ENCODE measurements at regions not wholly inside any gene's neighbourhood (a gene's known extent, or its start where the extent isn't known, plus 50 kb on each side); places are given as distances from the start of the nearest gene placed in this dataset.

GRCh38 chr12:23029185-23029584 lies 404.2 kb downstream of the ETNK1 start:
- no peaks in the 10 kb centered on the region for H3K27me3 ChIP-seq (ENCODE audit: control insufficient read depth, insufficient read depth, low read length)
- no peaks in the 10 kb centered on the region for H3K9me3 ChIP-seq (ENCODE audit: control insufficient read depth, low read depth, low read length)
- H3K4me1 ChIP-seq (ENCODE audit: control insufficient read depth, low read depth, low read length): peaks cover 28% of the 10 kb centered on the region
- H3K36me3 ChIP-seq (ENCODE audit: control insufficient read depth, low read depth, low read length): no peaks in the 10 kb centered on the region
- no peak overlapping the region for H3K27ac ChIP-seq (ENCODE audit: low read length)
- no peak overlapping the region for H3K9ac ChIP-seq (ENCODE audit: low read length)
- no peak overlapping the region for H3K4me3 ChIP-seq (ENCODE audit: low read length)

GRCh38 chr12:23039834-23040233 lies 414.9 kb downstream of the ETNK1 start:
- H3K36me3 ChIP-seq (ENCODE audit: control insufficient read depth, low read depth, low read length): no peaks in the 10 kb centered on the region
- no peaks in the 10 kb centered on the region for H3K9me3 ChIP-seq (ENCODE audit: control insufficient read depth, low read depth, low read length)
- H3K9ac ChIP-seq (ENCODE audit: low read length): no peak overlapping the region
- H3K27me3 ChIP-seq (ENCODE audit: control insufficient read depth, insufficient read depth, low read length): no peaks in the 10 kb centered on the region
- no peak overlapping the region for H3K27ac ChIP-seq (ENCODE audit: low read length)
- H3K4me3 ChIP-seq (ENCODE audit: low read length): no peak overlapping the region
- H3K4me1 ChIP-seq (ENCODE audit: control insufficient read depth, low read depth, low read length): peaks cover 3% of the 10 kb centered on the region

- Histone ChIP-seq H3K36me3 (ENCODE audit: control insufficient read depth, low read depth, low read length) (no peaks in the 10 kb centered on the region), H3K9me3 (ENCODE audit: control insufficient read depth, low read depth, low read length) (no peaks in the 10 kb centered on the region), H3K4me1 (ENCODE audit: control insufficient read depth, low read depth, low read length) (peaks cover 3% of the 10 kb centered on the region), H3K9ac (ENCODE audit: low read length) (no peak overlapping the region), H3K27ac (ENCODE audit: low read length) (no peak overlapping the region), H3K4me3 (ENCODE audit: low read length) (no peak overlapping the region), H3K27me3 (ENCODE audit: control insufficient read depth, insufficient read depth, low read length) (no peaks in the 10 kb centered on the region)
These were observed 416.8 kb downstream of the ETNK1 start for GRCh38 chr12:23041774-23042173.

GRCh38 chr12:23043646-23044045 lies 418.7 kb downstream of the ETNK1 start:
- no peak overlapping the region for H3K27ac ChIP-seq (ENCODE audit: low read length)
- no peaks in the 10 kb centered on the region for H3K9me3 ChIP-seq (ENCODE audit: control insufficient read depth, low read depth, low read length)
- no peaks in the 10 kb centered on the region for H3K36me3 ChIP-seq (ENCODE audit: control insufficient read depth, low read depth, low read length)
- no peak overlapping the region for H3K4me3 ChIP-seq (ENCODE audit: low read length)
- H3K4me1 ChIP-seq (ENCODE audit: control insufficient read depth, low read depth, low read length): peaks cover 3% of the 10 kb centered on the region
- no peak overlapping the region for H3K9ac ChIP-seq (ENCODE audit: low read length)
- H3K27me3 ChIP-seq (ENCODE audit: control insufficient read depth, insufficient read depth, low read length): no peaks in the 10 kb centered on the region

GRCh38 chr12:23049180-23049579 lies 424.2 kb downstream of the ETNK1 start:
- no peaks in the 10 kb centered on the region for H3K27me3 ChIP-seq (ENCODE audit: control insufficient read depth, insufficient read depth, low read length)
- no peaks in the 10 kb centered on the region for H3K4me1 ChIP-seq (ENCODE audit: control insufficient read depth, low read depth, low read length)
- no peaks in the 10 kb centered on the region for H3K36me3 ChIP-seq (ENCODE audit: control insufficient read depth, low read depth, low read length)
- H3K9ac ChIP-seq (ENCODE audit: low read length): no peak overlapping the region
- no peaks in the 10 kb centered on the region for H3K9me3 ChIP-seq (ENCODE audit: control insufficient read depth, low read depth, low read length)
- H3K27ac ChIP-seq (ENCODE audit: low read length): no peak overlapping the region
- no peak overlapping the region for H3K4me3 ChIP-seq (ENCODE audit: low read length)

DNA sequence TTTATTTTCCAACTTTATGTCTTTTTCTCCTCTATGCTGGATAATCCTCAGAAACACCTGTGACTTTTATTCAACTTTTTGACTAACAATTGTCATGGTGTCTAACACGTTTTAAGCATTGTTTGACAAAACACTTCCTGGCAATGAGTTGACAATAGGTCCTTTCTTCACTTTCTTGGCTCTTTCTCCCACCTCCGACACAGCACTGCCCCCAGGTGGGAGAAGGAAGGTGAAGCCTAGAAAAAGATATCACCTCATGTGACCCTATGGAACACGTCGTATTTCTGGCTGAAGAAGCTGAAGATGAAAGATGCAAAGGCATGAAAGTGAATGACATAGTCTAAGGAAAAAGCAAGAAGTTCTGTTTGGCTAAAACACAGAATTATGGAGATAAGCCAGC lies 430.0 kb downstream of the ETNK1 start:
- Histone ChIP-seq H3K36me3 (ENCODE audit: control insufficient read depth, low read depth, low read length) (no peaks in the 10 kb centered on the region), H3K27me3 (ENCODE audit: control insufficient read depth, insufficient read depth, low read length) (no peaks in the 10 kb centered on the region), H3K9ac (ENCODE audit: low read length) (no peak overlapping the region), H3K4me1 (ENCODE audit: control insufficient read depth, low read depth, low read length) (peaks cover 3% of the 10 kb centered on the region), H3K9me3 (ENCODE audit: control insufficient read depth, low read depth, low read length) (no peaks in the 10 kb centered on the region), H3K27ac (ENCODE audit: low read length) (no peak overlapping the region), H3K4me3 (ENCODE audit: low read length) (no peak overlapping the region)

GRCh38 chr12:23057571-23057970 lies 432.6 kb downstream of the ETNK1 start:
- no peaks in the 10 kb centered on the region for H3K36me3 ChIP-seq (ENCODE audit: control insufficient read depth, low read depth, low read length)
- H3K27me3 ChIP-seq (ENCODE audit: control insufficient read depth, insufficient read depth, low read length): no peaks in the 10 kb centered on the region
- H3K9ac ChIP-seq (ENCODE audit: low read length): no peak overlapping the region
- H3K27ac ChIP-seq (ENCODE audit: low read length): no peak overlapping the region
- peaks cover 3% of the 10 kb centered on the region for H3K4me1 ChIP-seq (ENCODE audit: control insufficient read depth, low read depth, low read length)
- no peaks in the 10 kb centered on the region for H3K9me3 ChIP-seq (ENCODE audit: control insufficient read depth, low read depth, low read length)
- H3K4me3 ChIP-seq (ENCODE audit: low read length): no peak overlapping the region

- no peak overlapping the region for H3K27ac ChIP-seq (ENCODE audit: low read length)
- no peaks in the 10 kb centered on the region for H3K27me3 ChIP-seq (ENCODE audit: control insufficient read depth, insufficient read depth, low read length)
- H3K4me3 ChIP-seq (ENCODE audit: low read length): no peak overlapping the region
- H3K36me3 ChIP-seq (ENCODE audit: control insufficient read depth, low read depth, low read length): no peaks in the 10 kb centered on the region
- no peaks in the 10 kb centered on the region for H3K9me3 ChIP-seq (ENCODE audit: control insufficient read depth, low read depth, low read length)
- no peak overlapping the region for H3K9ac ChIP-seq (ENCODE audit: low read length)
- no peaks in the 10 kb centered on the region for H3K4me1 ChIP-seq (ENCODE audit: control insufficient read depth, low read depth, low read length)
These were observed 435.2 kb downstream of the ETNK1 start for GRCh38 chr12:23060161-23060560.

GRCh38 chr12:23063206-23063605 lies 438.2 kb downstream of the ETNK1 start:
- Histone ChIP-seq H3K27ac (ENCODE audit: low read length) (no peak overlapping the region), H3K4me1 (ENCODE audit: control insufficient read depth, low read depth, low read length) (no peaks in the 10 kb centered on the region), H3K36me3 (ENCODE audit: control insufficient read depth, low read depth, low read length) (no peaks in the 10 kb centered on the region), H3K4me3 (ENCODE audit: low read length) (no peak overlapping the region), H3K9me3 (ENCODE audit: control insufficient read depth, low read depth, low read length) (no peaks in the 10 kb centered on the region), H3K27me3 (ENCODE audit: control insufficient read depth, insufficient read depth, low read length) (no peaks in the 10 kb centered on the region), H3K9ac (ENCODE audit: low read length) (no peak overlapping the region)

- Histone ChIP-seq H3K4me1 (ENCODE audit: control insufficient read depth, low read depth, low read length) (no peaks in the 10 kb centered on the region), H3K27ac (ENCODE audit: low read length) (no peak overlapping the region), H3K9me3 (ENCODE audit: control insufficient read depth, low read depth, low read length) (no peaks in the 10 kb centered on the region), H3K36me3 (ENCODE audit: control insufficient read depth, low read depth, low read length) (no peaks in the 10 kb centered on the region), H3K27me3 (ENCODE audit: control insufficient read depth, insufficient read depth, low read length) (no peaks in the 10 kb centered on the region), H3K9ac (ENCODE audit: low read length) (no peak overlapping the region), H3K4me3 (ENCODE audit: low read length) (no peak overlapping the region)
These were observed 441.1 kb downstream of the ETNK1 start for GRCh38 chr12:23066095-23066494.

GRCh38 chr12:23083267-23083666 lies 458.3 kb downstream of the ETNK1 start:
- Histone ChIP-seq H3K4me1 (ENCODE audit: control insufficient read depth, low read depth, low read length) (no peaks in the 10 kb centered on the region), H3K9ac (ENCODE audit: low read length) (no peak overlapping the region)

DNA sequence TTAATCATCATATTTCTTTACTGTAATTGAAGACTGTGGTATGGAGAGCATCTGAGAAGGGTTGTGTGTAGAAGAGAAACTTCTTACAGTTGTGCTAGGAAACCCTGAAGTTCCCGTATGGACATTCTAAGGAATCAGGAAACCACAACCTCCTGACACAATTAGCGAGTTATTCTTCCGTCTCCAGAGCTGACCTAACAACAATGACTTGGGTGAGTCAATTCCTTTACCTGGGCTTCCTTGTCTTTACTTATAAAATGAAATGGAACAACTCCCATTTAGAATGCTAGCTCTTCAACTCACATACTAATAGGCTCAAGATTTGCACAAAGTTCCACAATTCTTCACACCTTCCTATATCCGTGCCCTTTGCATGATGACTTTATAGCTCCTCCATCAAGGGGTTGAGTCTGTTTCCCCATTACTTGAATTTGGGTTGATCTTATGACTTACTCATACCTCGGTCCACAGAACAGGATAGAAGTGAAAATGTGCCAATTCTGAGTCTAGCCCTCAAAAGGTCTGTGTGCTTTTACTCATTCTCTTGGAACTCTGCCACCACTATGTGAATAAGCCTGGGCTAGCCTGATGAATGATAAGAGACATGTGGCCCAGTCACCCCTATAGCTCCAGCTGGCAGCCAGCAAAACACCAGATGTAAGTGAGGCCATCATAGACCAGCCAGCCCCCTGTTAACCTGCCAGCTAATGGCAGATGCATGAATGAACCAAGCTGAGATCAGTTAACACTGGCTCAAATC lies 459.4 kb downstream of the ETNK1 start:
- no peaks in the 10 kb centered on the region for H3K4me1 ChIP-seq (ENCODE audit: control insufficient read depth, low read depth, low read length)
- H3K9ac ChIP-seq (ENCODE audit: low read length): no peak overlapping the region
- H3K27ac ChIP-seq (ENCODE audit: low read length): no peak overlapping the region
- H3K36me3 ChIP-seq (ENCODE audit: control insufficient read depth, low read depth, low read length): no peaks in the 10 kb centered on the region
- H3K9me3 ChIP-seq (ENCODE audit: control insufficient read depth, low read depth, low read length): no peaks in the 10 kb centered on the region
- no peak overlapping the region for H3K4me3 ChIP-seq (ENCODE audit: low read length)
- no peaks in the 10 kb centered on the region for H3K27me3 ChIP-seq (ENCODE audit: control insufficient read depth, insufficient read depth, low read length)

More at GRCh38 chr12:23083267-23083666, 458.3 kb downstream of the ETNK1 start:
- Histone ChIP-seq H3K9me3 (ENCODE audit: control insufficient read depth, low read depth, low read length) (no peaks in the 10 kb centered on the region), H3K27ac (ENCODE audit: low read length) (no peak overlapping the region), H3K27me3 (ENCODE audit: control insufficient read depth, insufficient read depth, low read length) (no peaks in the 10 kb centered on the region), H3K4me3 (ENCODE audit: low read length) (no peak overlapping the region), H3K36me3 (ENCODE audit: control insufficient read depth, low read depth, low read length) (no peaks in the 10 kb centered on the region)

Measured in iPS-18a (cell line).